ENCODE measurements at regions not wholly inside any gene's neighbourhood (a gene's known extent, or its start where the extent isn't known, plus 50 kb on each side); places are given as distances from the start of the nearest gene placed in this dataset.

GRCh38 chr4:144518181-144518895 is 127.6 kb upstream of the HHIP start:
- Histone ChIP-seq H3K36me3 (replicated peaks in 1 of 2; ENCODE audit: control insufficient read depth in 1 of 2, insufficient read depth in 2 of 2, low read length in 2 of 2) (no peaks in the 10 kb centered on the region), H3K79me2 (ENCODE audit: insufficient read depth, low read length) (no peaks in the 10 kb centered on the region), H3K4me3 (replicated peaks in 1 of 3; ENCODE audit: insufficient read depth in 1 of 3, low read depth in 2 of 3, low read length in 3 of 3) (no peak overlapping the region), H3K27ac (ENCODE audit: extremely low read length, insufficient read depth, low read length) (no peak overlapping the region), H4K20me1 (ENCODE audit: insufficient read depth, low read length) (no peaks in the 10 kb centered on the region), H2AFZ (ENCODE audit: low read length) (no peak overlapping the region), H3K9ac (ENCODE audit: insufficient read depth, low read depth, low read length) (no peak overlapping the region), H3K9me3 (ENCODE audit: low read length) (no peaks in the 10 kb centered on the region), H3K4me2 (ENCODE audit: low read depth, low read length) (no peak overlapping the region), H3K4me1 (ENCODE audit: insufficient read depth, low read length) (no peaks in the 10 kb centered on the region), H3K27me3 (ENCODE audit: control insufficient read depth in 1 of 2, insufficient read depth in 2 of 2, low read length in 2 of 2) (0 out of 5 replicates have a peak, but pooled peaks cover 0 to 7% of the 10 kb centered on the region in 2 experiments)
- intact Hi-C loops (cut with micrococcal nuclease; ENCODE audit: unreplicated experiment) (no loop called here), in situ Hi-C loops (cut with HindIII; ENCODE audit: extremely low pct_ligation_motif_present, low pct_unique_long_range_greater_than_20kb) (no loop called here)
- WGBS (ENCODE audit: low lambda C conversion rate), result 8% methylated on average over 7 of the region's 8 CpGs
- ChIA-PET CTCF (ENCODE audit: low intra/inter-chr PET ratio, low total read pairs) (no interaction called here), POLR2A (no interaction called here)
- DNase-seq (ENCODE audit: low spot score) (no peak), FAIRE-seq (no peak), ATAC-seq (no peak)
- BruUV-seq (replicated peaks), result no TSS peak
- no peak for TF ChIP-seq HHEX (CRISPR knock-in tag; IDR thresholded peaks at IDR 0.05)
- no peak for TF ChIP-seq TRIM24 (CRISPR knock-in tag; IDR thresholded peaks at IDR 0.05)
- TF ChIP-seq ARID2 (CRISPR knock-in tag; IDR thresholded peaks at IDR 0.05; ENCODE audit: borderline replicate concordance), result no peak
- TF ChIP-seq ADNP (CRISPR knock-in tag; IDR thresholded peaks at IDR 0.05), result no peak
- no peak for TF ChIP-seq E2F5 (CRISPR knock-in tag; conservative IDR thresholded peaks at IDR 0.05)
- TF ChIP-seq ZNF354B (CRISPR knock-in tag; IDR thresholded peaks at IDR 0.05), result no peak
- TF ChIP-seq KLF16 (CRISPR knock-in tag; IDR thresholded peaks at IDR 0.05), result no peak
- no peak for TF ChIP-seq SPEN (CRISPR knock-in tag; IDR thresholded peaks at IDR 0.05; ENCODE audit: low read depth)
- TF ChIP-seq ZNF20 (CRISPR knock-in tag; IDR thresholded peaks at IDR 0.05), result no peak
- TF ChIP-seq RCOR2 (CRISPR knock-in tag; IDR thresholded peaks at IDR 0.05), result no peak
- no peak for TF ChIP-seq STAG1 (CRISPR knock-in tag; IDR thresholded peaks at IDR 0.05)
- TF ChIP-seq ZNF75D (CRISPR knock-in tag; IDR thresholded peaks at IDR 0.05; ENCODE audit: borderline replicate concordance), result no peak
- no peak for TF ChIP-seq SMAD9 (CRISPR knock-in tag; IDR thresholded peaks at IDR 0.05)
- no peak for TF ChIP-seq MEF2D (CRISPR knock-in tag; IDR thresholded peaks at IDR 0.05)
- TF ChIP-seq FOSL2 (CRISPR knock-in tag; IDR thresholded peaks at IDR 0.05), result no peak
- TF ChIP-seq NFYB (CRISPR knock-in tag; IDR thresholded peaks at IDR 0.05), result no peak
- TF ChIP-seq ZNF788 (CRISPR knock-in tag; IDR thresholded peaks at IDR 0.05; ENCODE audit: borderline replicate concordance), result no peak
- TF ChIP-seq ATF1 (CRISPR knock-in tag; IDR thresholded peaks at IDR 0.05), result no peak
